HG02588 (cell line): ENCODE measurements at regions not wholly inside any gene's neighbourhood (a gene's known extent, or its start where the extent isn't known, plus 50 kb on each side); places are given as distances from the start of the nearest gene placed in this dataset.
A peak's percentile ranks its signal among the peaks of the same experiment; 100 is the strongest.

ENCODE experiments used
- ATAC-seq: cut with Tn5 transposase; IDR thresholded peaks from one replicate; pipeline ENCODE4 v1.9.1; 2021; ENCODE audit warnings: mild to moderate bottlenecking, moderate library complexity; ENCODE audit not compliant: unreplicated experiment

- ATAC-seq, result no peak
Observed at GRCh38 chr2:38509947-38510326, 92.8 kb downstream of the HNRNPLL start.

GRCh38 chr2:38509314-38509946 is 93.3 kb downstream of the HNRNPLL start:
- ATAC-seq, result no peak

- ATAC-seq, result peak; percentile 60
Observed at GRCh38 chr2:38508311-38509039, 94.3 kb downstream of the HNRNPLL start.

- ATAC-seq, result no peak
Observed at GRCh38 chr2:38507712-38508111, 95.0 kb downstream of the HNRNPLL start.

GRCh38 chr2:38505779-38506178 is 96.9 kb downstream of the HNRNPLL start:
- no peak for ATAC-seq

- no peak for ATAC-seq
Observed at GRCh38 chr2:38504169-38504568, 98.6 kb downstream of the HNRNPLL start.

GRCh38 chr2:38502107-38502506 is 100.6 kb downstream of the HNRNPLL start:
- ATAC-seq, result no peak

GRCh38 chr2:38500283-38500634 is 102.5 kb downstream of the HNRNPLL start:
- ATAC-seq, result no peak

GRCh38 chr2:38499548-38500282 is 103.0 kb downstream of the HNRNPLL start:
- no peak for ATAC-seq

- ATAC-seq, result no peak
Observed at GRCh38 chr2:38498045-38498481, 104.7 kb downstream of the HNRNPLL start.

GRCh38 chr2:38497670-38498037 is 105.1 kb downstream of the HNRNPLL start:
- ATAC-seq, result no peak

- ATAC-seq, result no peak
Observed at GRCh38 chr2:38496927-38497669, 105.6 kb downstream of the HNRNPLL start.

- no peak for ATAC-seq
Observed at GRCh38 chr2:38495880-38496279, 106.8 kb downstream of the HNRNPLL start.

GRCh38 chr2:38494394-38494793 is 108.3 kb downstream of the HNRNPLL start:
- no peak for ATAC-seq

- no peak for ATAC-seq
Observed at GRCh38 chr2:38492042-38492615, 110.6 kb downstream of the HNRNPLL start.

- ATAC-seq, result no peak
Observed at GRCh38 chr2:38491436-38491835, 111.3 kb downstream of the HNRNPLL start.

- ATAC-seq, result no peak
Observed at GRCh38 chr2:38489846-38490245, 112.8 kb upstream of the ATL2 start.

GRCh38 chr2:38487852-38488251 is 110.8 kb upstream of the ATL2 start:
- no peak for ATAC-seq

- ATAC-seq, result no peak
Observed at GRCh38 chr2:38486213-38487026, 109.3 kb upstream of the ATL2 start.

- peak; percentile 89 for ATAC-seq
Observed at GRCh38 chr2:38485734-38486133, 108.7 kb upstream of the ATL2 start.
